DOHH2 (cell line): ENCODE measurements at regions not wholly inside any gene's neighbourhood (a gene's known extent, or its start where the extent isn't known, plus 50 kb on each side); places are given as distances from the start of the nearest gene placed in this dataset.

Experiments used
- H3F3A ChIP-seq: fragments of 200-600 bp; sonication (generic), shearing (Covaris generic); 2 replicates; pipeline ENCODE4 v1.6.0; 2016; ENCODE audit warnings: antibody characterized with exemption, mild to moderate bottlenecking; ENCODE audit not compliant: control insufficient read depth, insufficient read depth
- H3K27ac ChIP-seq: fragments of 200-600 bp; sonication (generic); 2 replicates; pipeline ENCODE4 v1.5.1; 2014; ENCODE audit warnings: low read depth, mild to moderate bottlenecking, low read length, moderate library complexity
- H3K27me3 ChIP-seq: fragments of 200-600 bp; sonication (generic); 2 replicates; pipeline ENCODE4 v1.6.1; 2014; ENCODE audit warnings: mild to moderate bottlenecking, low read length, mixed read lengths; ENCODE audit not compliant: control insufficient read depth
- H3K36me3 ChIP-seq: fragments of 200-600 bp; sonication (generic); 2 replicates; pipeline ENCODE4 v1.6.1; 2014; ENCODE audit warnings: mild to moderate bottlenecking, low read length, moderate library complexity, mixed read lengths; ENCODE audit not compliant: control insufficient read depth
- H3K4me1 ChIP-seq: fragments of 200-600 bp; sonication (generic); 2 replicates; pipeline ENCODE4 v1.6.1; 2014; ENCODE audit warnings: mild to moderate bottlenecking, low read length, mixed read lengths; ENCODE audit not compliant: control insufficient read depth
- H3K4me2 ChIP-seq: fragments of 200-600 bp; sonication (generic); 2 replicates; pipeline ENCODE4 v1.6.0; 2014; ENCODE audit warnings: mild to moderate bottlenecking, low read length, moderate library complexity
- H3K4me3 ChIP-seq: fragments of 200-600 bp; sonication (generic); 2 replicates; pipeline ENCODE4 v1.5.1; 2014; ENCODE audit warnings: mild to moderate bottlenecking, low read length, mixed read lengths
- H3K79me2 ChIP-seq: fragments of 200-600 bp; sonication (generic); 2 replicates; pipeline ENCODE4 v1.6.1; 2014; ENCODE audit warnings: mild to moderate bottlenecking, low read length, mixed read lengths; ENCODE audit not compliant: control insufficient read depth
- H3K9me2 ChIP-seq: fragments of 200-600 bp; sonication (generic); replicated peaks from 2 replicates; pipeline ENCODE4 v1.6.1; 2014; ENCODE audit warnings: mild to moderate bottlenecking, low read length, mixed read lengths; ENCODE audit not compliant: control insufficient read depth
- H3K9me3 ChIP-seq: fragments of 200-600 bp; sonication (generic); 2 replicates; pipeline ENCODE4 v1.6.1; 2014; ENCODE audit warnings: antibody characterized with exemption, low read length, mixed read lengths; ENCODE audit not compliant: control insufficient read depth, insufficient read depth
- H4K20me1 ChIP-seq: fragments of 200-600 bp; sonication (generic); 2 replicates; pipeline ENCODE4 v1.6.0; 2014; ENCODE audit warnings: low read depth, mild to moderate bottlenecking, antibody characterized with exemption, low read length, moderate library complexity; ENCODE audit not compliant: control insufficient read depth, insufficient read depth
- CTCF ChIP-seq: fragments of 200-600 bp; sonication (generic); IDR thresholded peaks from one replicate; pipeline ENCODE4 v1.5.1; 2014; ENCODE audit warnings: antibody characterized with exemption, mild to moderate bottlenecking, low read depth, low read length; ENCODE audit not compliant: poor library complexity, severe bottlenecking
- EZH2phosphoT487 ChIP-seq: fragments of 200-600 bp; sonication (generic); IDR thresholded peaks from 2 replicates; pipeline ENCODE4 v1.6.1; 2017; ENCODE audit warnings: borderline replicate concordance, mild to moderate bottlenecking, antibody characterized with exemption, low read length, moderate library complexity, mixed read lengths

- Histone ChIP-seq H3K4me2 (no peak overlapping the region), H3K27me3 (no peaks in the 10 kb centered on the region), H3F3A (no peaks in the 10 kb centered on the region), H3K36me3 (no peaks in the 10 kb centered on the region), H3K4me3 (no peak overlapping the region), H3K79me2 (no peaks in the 10 kb centered on the region), H3K9me3 (no peaks in the 10 kb centered on the region), H4K20me1 (no peaks in the 10 kb centered on the region), H3K4me1 (no peaks in the 10 kb centered on the region), H3K27ac (no peak overlapping the region), H3K9me2 (no peaks in the 10 kb centered on the region)
- no peak for TF ChIP-seq CTCF
- no peak for TF ChIP-seq EZH2phosphoT487
Observed at GRCh38 chr11:70582886-70583641, 184.7 kb downstream of the CTTN start.

- Histone ChIP-seq H3K9me3 (no peaks in the 10 kb centered on the region), H3K4me3 (no peak overlapping the region), H3K27ac (no peak overlapping the region), H3K27me3 (no peaks in the 10 kb centered on the region), H3K9me2 (no peaks in the 10 kb centered on the region), H4K20me1 (no peaks in the 10 kb centered on the region), H3K79me2 (no peaks in the 10 kb centered on the region), H3K36me3 (no peaks in the 10 kb centered on the region), H3K4me2 (no peak overlapping the region), H3K4me1 (no peaks in the 10 kb centered on the region), H3F3A (no peaks in the 10 kb centered on the region)
- TF ChIP-seq EZH2phosphoT487 (no peak), CTCF (no peak)
Observed at GRCh38 chr11:70583781-70584218, 185.5 kb downstream of the CTTN start.

GRCh38 chr11:70584498-70585235 lies 186.3 kb downstream of the CTTN start:
- Histone ChIP-seq H3K27me3 (no peaks in the 10 kb centered on the region), H3F3A (no peaks in the 10 kb centered on the region), H4K20me1 (no peaks in the 10 kb centered on the region), H3K4me2 (no peak overlapping the region), H3K9me2 (no peaks in the 10 kb centered on the region), H3K27ac (no peak overlapping the region), H3K9me3 (no peaks in the 10 kb centered on the region), H3K79me2 (no peaks in the 10 kb centered on the region), H3K36me3 (no peaks in the 10 kb centered on the region), H3K4me3 (no peak overlapping the region), H3K4me1 (no peaks in the 10 kb centered on the region)
- TF ChIP-seq CTCF: no peak
- TF ChIP-seq EZH2phosphoT487: no peak
